ENCODE measurements at regions not wholly inside any gene's neighbourhood (a gene's known extent, or its start where the extent isn't known, plus 50 kb on each side); places are given as distances from the start of the nearest gene placed in this dataset.

GRCh38 chrX:121160987-121161386 lies 113.6 kb downstream of the GLUD2 start:
- no peak for TF ChIP-seq CTCF (IDR thresholded peaks at IDR 0.05; ENCODE audit: borderline replicate concordance, extremely low read depth, low read length, poor library complexity, severe bottlenecking)
- TF ChIP-seq EZH2 (IDR thresholded peaks at IDR 0.05; ENCODE audit: borderline replicate concordance, low read depth, low read length, severe bottlenecking): no peak

Measured in DND-41 (cell line).